IMR-90 (cell line): ENCODE measurements at regions not wholly inside any gene's neighbourhood (a gene's known extent, or its start where the extent isn't known, plus 50 kb on each side); places are given as distances from the start of the nearest gene placed in this dataset.

Experiments used
- ATAC-seq: fragments of 200-7000 bp; cut with Tn5 transposase; 2 replicates; pipeline ENCODE4 v1.9.1; 2020; ENCODE audit warnings: low read depth, mild to moderate bottlenecking, moderate library complexity
- BruUV-seq: library from RNA; stranded (reverse); fragments of 400-500 nt; replicated peaks from 2 replicates; lab custom pipeline; 2021; lab: Mats Ljungman, UMichigan
- CTCF ChIA-PET: fragments of 300-600 bp; formaldehyde crosslinking; extraction: SDS; loops from one replicate; lab custom pipeline; 2021; ENCODE audit warnings: antibody characterized with exemption; lab: Yijun Ruan, JAX
- POLR2A ChIA-PET: fragments of 300-600 bp; sonication (Branson Sonifier 250); formaldehyde crosslinking; loops from one replicate; lab custom pipeline; 2022; ENCODE audit warnings: antibody characterized with exemption; ENCODE audit not compliant: unreplicated experiment; lab: Charles Lee
- DNase-seq: peaks from one replicate; pipeline ENCODE4 v3.0.0; 2013
- H2AFZ ChIP-seq: replicated peaks from 2 replicates; pipeline ENCODE3; 2013; ENCODE audit warnings: low read length, mild to moderate bottlenecking; ENCODE audit not compliant: poor library complexity
- H2AK5ac ChIP-seq: 2 replicates; pipeline ENCODE4 v1.6.1; 2013; ENCODE audit warnings: low read depth, low read length, inconsistent platforms
- H2AK9ac ChIP-seq: replicated peaks from 2 replicates; pipeline ENCODE3; 2013; ENCODE audit warnings: mild to moderate bottlenecking, low read depth, low read length, moderate library complexity; ENCODE audit not compliant: poor library complexity
- H2BK120ac ChIP-seq: 2 replicates; pipeline ENCODE4 v1.6.1; 2013; ENCODE audit warnings: low read depth, low read length, inconsistent platforms
- H2BK15ac ChIP-seq: 3 replicates; pipeline ENCODE4 v1.6.1; 2013; ENCODE audit warnings: low read depth, low read length, inconsistent platforms
- H2BK20ac ChIP-seq: 2 replicates; pipeline ENCODE4 v1.6.1; 2013; ENCODE audit warnings: low read depth, mild to moderate bottlenecking, inconsistent platforms, low read length, moderate library complexity
- H2BK5ac ChIP-seq: 2 replicates; pipeline ENCODE4 v1.6.1; 2013; ENCODE audit warnings: mild to moderate bottlenecking, low read depth, low read length, inconsistent platforms; ENCODE audit not compliant: poor library complexity, severe bottlenecking
- H3K14ac ChIP-seq: replicated peaks from 2 replicates; pipeline ENCODE4 v1.6.1; 2013; ENCODE audit warnings: low read depth, low read length, inconsistent platforms
- H3K18ac ChIP-seq: 2 replicates; pipeline ENCODE4 v1.6.1; 2013; ENCODE audit warnings: low read depth, low read length, control low read depth
- H3K23ac ChIP-seq: 2 replicates; pipeline ENCODE4 v1.6.1; 2013; ENCODE audit warnings: low read depth, low read length, inconsistent platforms
- H3K27ac ChIP-seq: 2 replicates; pipeline ENCODE4 v1.5.1; 2013; ENCODE audit warnings: mild to moderate bottlenecking, control low read depth, low read length; ENCODE audit not compliant: insufficient read depth
- H3K27me3 ChIP-seq: 2 replicates; pipeline ENCODE4 v1.6.1; 2013; ENCODE audit warnings: low read length; ENCODE audit not compliant: control insufficient read depth, insufficient read depth
- H3K36me3 ChIP-seq: 2 replicates; pipeline ENCODE4 v1.6.1; 2013; ENCODE audit warnings: low read length, mixed read lengths; ENCODE audit not compliant: control insufficient read depth, insufficient read depth
- H3K4ac ChIP-seq: 2 replicates; pipeline ENCODE4 v1.6.1; 2013; ENCODE audit warnings: low read depth, low read length, inconsistent platforms
- H3K4me1 ChIP-seq: 2 replicates; pipeline ENCODE4 v1.6.1; 2013; ENCODE audit warnings: low read length, mixed read lengths; ENCODE audit not compliant: control insufficient read depth, insufficient read depth
- H3K4me2 ChIP-seq: 2 replicates; pipeline ENCODE4 v1.6.1; 2013; ENCODE audit warnings: low read depth, mild to moderate bottlenecking, control low read depth, low read length, moderate library complexity
- H3K4me3 ChIP-seq: 2 replicates; pipeline ENCODE4 v1.5.1; 2013; ENCODE audit warnings: low read depth, mild to moderate bottlenecking, control low read depth, low read length, moderate library complexity; ENCODE audit not compliant: insufficient read depth
- H3K56ac ChIP-seq: 2 replicates; pipeline ENCODE4 v1.6.1; 2013; ENCODE audit warnings: low read length, inconsistent platforms; ENCODE audit not compliant: insufficient read depth; ENCODE audit errors: extremely low read depth
- H3K79me1 ChIP-seq, 2 experiments: 2 replicates each; pipeline ENCODE4 v1.6.1; 2013; ENCODE audit warnings: low read length in 2 of 2, inconsistent platforms in 1 of 2, low read depth in 1 of 2
- H3K9ac ChIP-seq: 2 replicates; pipeline ENCODE4 v1.6.1; 2013; ENCODE audit warnings: low read depth, low read length, control low read depth
- H3K9me1 ChIP-seq: 2 replicates; pipeline ENCODE4 v1.6.1; 2013; ENCODE audit warnings: low read length, inconsistent platforms; ENCODE audit not compliant: insufficient read depth
- H3K9me3 ChIP-seq: 2 replicates; pipeline ENCODE4 v1.6.1; 2013; ENCODE audit warnings: low read length; ENCODE audit not compliant: control insufficient read depth, insufficient read depth
- H4K20me1 ChIP-seq: 2 replicates; pipeline ENCODE4 v1.6.1; 2013; ENCODE audit warnings: low read length, inconsistent platforms; ENCODE audit not compliant: insufficient read depth
- H4K5ac ChIP-seq: 2 replicates; pipeline ENCODE4 v1.6.1; 2013; ENCODE audit warnings: mild to moderate bottlenecking, low read depth, low read length, control low read depth
- H4K8ac ChIP-seq, 2 experiments: 2 replicates each; pipeline ENCODE4 v1.6.1; 2013; ENCODE audit warnings: low read depth in 2 of 2, low read length in 2 of 2, control low read depth in 1 of 2, inconsistent platforms in 1 of 2
- H4K91ac ChIP-seq: 2 replicates; pipeline ENCODE4 v1.6.1; 2013; ENCODE audit warnings: low read depth, low read length, inconsistent platforms; ENCODE audit not compliant: insufficient read depth
- BHLHE40 ChIP-seq: fragments of 150-350 bp; IDR thresholded peaks from 2 replicates; pipeline ENCODE4 v1.6.1; 2016; ENCODE audit warnings: mild to moderate bottlenecking, low read depth, low read length
- CEBPB ChIP-seq: IDR thresholded peaks from 2 replicates; pipeline ENCODE4 v1.6.1; 2012; ENCODE audit warnings: low read depth, low read length, improper control_type of control experiment
- CHD1 ChIP-seq: IDR thresholded peaks from 2 replicates; pipeline ENCODE4 v1.6.1; 2012; ENCODE audit warnings: low read depth, low read length, improper control_type of control experiment
- CTCF ChIP-seq: conservative IDR thresholded peaks from 2 replicates; pipeline ENCODE4 v1.5.1; 2012; ENCODE audit warnings: mild to moderate bottlenecking, low read depth, low read length, improper control_type of control experiment
- FOS ChIP-seq: fragments of 150-350 bp; IDR thresholded peaks from 2 replicates; pipeline ENCODE4 v1.6.1; 2016; ENCODE audit warnings: low read depth, low read length
- MAFK ChIP-seq: IDR thresholded peaks from 2 replicates; pipeline ENCODE4 v1.6.1; 2012; ENCODE audit warnings: low read depth, low read length, improper control_type of control experiment
- MAZ ChIP-seq: IDR thresholded peaks from 2 replicates; pipeline ENCODE4 v1.6.1; 2012; ENCODE audit warnings: low read depth, mild to moderate bottlenecking, low read length, improper control_type of control experiment, moderate library complexity, borderline replicate concordance
- MXI1 ChIP-seq: IDR thresholded peaks from 2 replicates; pipeline ENCODE4 v1.6.1; 2012; ENCODE audit warnings: low read depth, mild to moderate bottlenecking, low read length, moderate library complexity, borderline replicate concordance
- NFE2L2 ChIP-seq: fragments of 150-350 bp; IDR thresholded peaks from 2 replicates; pipeline ENCODE4 v1.6.1; 2016; ENCODE audit warnings: low read depth, mild to moderate bottlenecking, low read length
- POLR2A ChIP-seq: IDR thresholded peaks from 2 replicates; pipeline ENCODE4 v1.6.1; 2012; ENCODE audit warnings: mild to moderate bottlenecking, low read depth, low read length
- RAD21 ChIP-seq: IDR thresholded peaks from 2 replicates; pipeline ENCODE4 v1.6.1; 2012; ENCODE audit warnings: low read length, improper control_type of control experiment
- RCOR1 ChIP-seq: IDR thresholded peaks from 2 replicates; pipeline ENCODE4 v1.6.1; 2012; ENCODE audit warnings: mild to moderate bottlenecking, low read length, improper control_type of control experiment; ENCODE audit not compliant: insufficient replicate concordance
- RFX5 ChIP-seq: IDR thresholded peaks from 2 replicates; pipeline ENCODE4 v1.8.0; 2012; ENCODE audit warnings: low read depth, mild to moderate bottlenecking, low read length, moderate library complexity
- SMC3 ChIP-seq: fragments of 150-350 bp; IDR thresholded peaks from 2 replicates; pipeline ENCODE4 v1.6.1; 2016; ENCODE audit warnings: low read depth, mild to moderate bottlenecking, antibody characterized with exemption, low read length, moderate library complexity
- WGBS, 2 experiments: methylation state at CpG; one replicate each; pipeline versions ENCODE4 v1.1.5 to v1.1.7; 2013; ENCODE audit warnings: missing lambda C conversion rate in 2 of 2; ENCODE audit not compliant: insufficient read length in 1 of 2; ENCODE audit errors: extremely low coverage in 2 of 2; 5-methylcytosine and 5-hydroxymethylcytosine counted together
- dilution Hi-C: fragments of 300-500 bp; cut with HindIII; formaldehyde crosslinking; loops from one replicate; pipeline ENCODE4 v1.14.3; 2018; ENCODE audit warnings: low sequenced_read_pairs; ENCODE audit not compliant: unreplicated experiment
- in situ Hi-C: fragments of 300-500 bp; cut with MboI; formaldehyde crosslinking; loops from 3 replicates; pipeline ENCODE4 v1.14.3; 2019; ENCODE audit warnings: low sequenced_read_pairs, inconsistent platforms, mixed read lengths
- intact Hi-C: fragments of 100-400 bp; cut with micrococcal nuclease; formaldehyde crosslinking; loops from 2 replicates; pipeline ENCODE4 v1.10.0; 2022
- TF ChIP-seq, protein P1 (sequence below): fragments of 150-350 bp; IDR thresholded peaks from 2 replicates; pipeline ENCODE4 v1.6.1; 2016; ENCODE audit warnings: low read depth, mild to moderate bottlenecking, low read length, moderate library complexity, borderline replicate concordance
- TF ChIP-seq, protein P2 (sequence below): fragments of 150-350 bp; IDR thresholded peaks from 2 replicates; pipeline ENCODE4 v1.6.1; 2017; ENCODE audit warnings: mild to moderate bottlenecking, antibody characterized with exemption, low read length, low read depth

DNA sequence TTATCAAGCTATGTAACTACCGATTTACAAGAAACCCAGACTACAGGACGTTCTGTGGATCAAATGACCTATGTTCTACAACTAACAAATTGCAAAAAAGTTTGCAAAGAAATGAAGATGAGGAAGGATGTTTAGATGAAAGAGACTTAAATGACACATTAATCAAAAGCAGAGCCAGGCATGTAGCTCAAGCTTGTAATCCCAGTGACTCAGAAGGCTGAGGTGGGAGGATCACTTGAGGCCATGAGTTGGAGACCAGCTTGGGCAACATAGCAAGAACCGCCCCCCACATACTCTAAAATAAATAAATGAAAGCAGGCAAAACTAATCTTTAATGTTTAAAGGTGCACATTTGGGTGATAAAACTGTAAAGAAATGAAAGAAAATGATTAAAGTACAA, 331.9 kb downstream of the BTG1 start:
- POLR2A ChIA-PET, result no interaction called here

More for the DNA sequence above, 331.9 kb downstream of the BTG1 start:
- DNase-seq, result peak; percentile 40
- ATAC-seq, result no peak
- no TSS peak for BruUV-seq
- H3K14ac ChIP-seq, result peak overlapping the region; percentile 32
- H4K8ac ChIP-seq, result no peak overlapping the region
- H3K9me1 ChIP-seq, result 0 out of 2 replicates have a peak, but pooled peaks cover 3% of the 10 kb centered on the region
- H3K23ac ChIP-seq, result no peak overlapping the region
- H2BK20ac ChIP-seq, result no peak overlapping the region; the same call in 1 of the 2 replicates
- no peaks in the 10 kb centered on the region for H3K27me3 ChIP-seq
- no peak overlapping the region for H3K9ac ChIP-seq
- H3K4me3 ChIP-seq, result no peak overlapping the region
- intact Hi-C loops (loop anchor here (10.0 kb wide), 2 partner anchors 251 to 841 kb away; no protein-coding TSS in a partner anchor), in situ Hi-C loops (loop anchor here (5.0 to 10.0 kb wide), 2 partner anchors 324 to 751 kb away; no protein-coding TSS in a partner anchor), dilution Hi-C loops (no loop called here)
- no peak overlapping the region for H4K5ac ChIP-seq
- no peak overlapping the region for H3K56ac ChIP-seq
- no peak overlapping the region for H2AK9ac ChIP-seq
- TF ChIP-seq POLR2A, result no peak
- no peak for TF ChIP-seq MXI1
- TF ChIP-seq, protein P1, sequence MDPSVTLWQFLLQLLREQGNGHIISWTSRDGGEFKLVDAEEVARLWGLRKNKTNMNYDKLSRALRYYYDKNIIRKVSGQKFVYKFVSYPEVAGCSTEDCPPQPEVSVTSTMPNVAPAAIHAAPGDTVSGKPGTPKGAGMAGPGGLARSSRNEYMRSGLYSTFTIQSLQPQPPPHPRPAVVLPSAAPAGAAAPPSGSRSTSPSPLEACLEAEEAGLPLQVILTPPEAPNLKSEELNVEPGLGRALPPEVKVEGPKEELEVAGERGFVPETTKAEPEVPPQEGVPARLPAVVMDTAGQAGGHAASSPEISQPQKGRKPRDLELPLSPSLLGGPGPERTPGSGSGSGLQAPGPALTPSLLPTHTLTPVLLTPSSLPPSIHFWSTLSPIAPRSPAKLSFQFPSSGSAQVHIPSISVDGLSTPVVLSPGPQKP, result no peak
- TF ChIP-seq RCOR1, result no peak
- no peak for TF ChIP-seq FOS
- no peak for TF ChIP-seq BHLHE40
- TF ChIP-seq CHD1, result no peak
- TF ChIP-seq RFX5, result no peak
- no peak for TF ChIP-seq MAZ
- TF ChIP-seq NFE2L2, result no peak
- TF ChIP-seq MAFK, result no peak
- TF ChIP-seq SMC3, result no peak
- no peak for TF ChIP-seq CTCF
- TF ChIP-seq RAD21, result no peak
- TF ChIP-seq, protein P2, sequence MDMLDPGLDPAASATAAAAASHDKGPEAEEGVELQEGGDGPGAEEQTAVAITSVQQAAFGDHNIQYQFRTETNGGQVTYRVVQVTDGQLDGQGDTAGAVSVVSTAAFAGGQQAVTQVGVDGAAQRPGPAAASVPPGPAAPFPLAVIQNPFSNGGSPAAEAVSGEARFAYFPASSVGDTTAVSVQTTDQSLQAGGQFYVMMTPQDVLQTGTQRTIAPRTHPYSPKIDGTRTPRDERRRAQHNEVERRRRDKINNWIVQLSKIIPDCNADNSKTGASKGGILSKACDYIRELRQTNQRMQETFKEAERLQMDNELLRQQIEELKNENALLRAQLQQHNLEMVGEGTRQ, result no peak
- TF ChIP-seq CEBPB, result no peak
- no peak overlapping the region for H3K27ac ChIP-seq
- H3K4me1 ChIP-seq, result no peaks in the 10 kb centered on the region
- no peak overlapping the region for H2BK120ac ChIP-seq
- no peak overlapping the region; the same call in 1 of the 2 replicates for H4K91ac ChIP-seq
- CTCF ChIA-PET, result no interaction called here
- no peaks in the 10 kb centered on the region for H3K79me1 ChIP-seq
- H2AFZ ChIP-seq, result no peak overlapping the region
- no peaks in the 10 kb centered on the region for H3K9me3 ChIP-seq
- H2BK5ac ChIP-seq, result no peak overlapping the region
- no peaks in the 10 kb centered on the region for H3K36me3 ChIP-seq
- H4K20me1 ChIP-seq, result no peaks in the 10 kb centered on the region
- H2AK5ac ChIP-seq, result no peak overlapping the region
- no peak overlapping the region for H3K18ac ChIP-seq
- no peak overlapping the region for H3K4ac ChIP-seq
- peak overlapping the region; percentile 82; the same call in 2 of the 3 replicates for H2BK15ac ChIP-seq
- H3K4me2 ChIP-seq, result no peak overlapping the region
- WGBS, 2 experiments, result no CpG with 5 or more reads among the region's 3 CpGs
